HG03558 (cell line): ENCODE measurements at regions not wholly inside any gene's neighbourhood (a gene's known extent, or its start where the extent isn't known, plus 50 kb on each side); places are given as distances from the start of the nearest gene placed in this dataset.

Experiments
- ATAC-seq: cut with Tn5 transposase; IDR thresholded peaks from one replicate; pipeline ENCODE4 v1.9.1; 2021; ENCODE audit warnings: moderate number of reproducible peaks; ENCODE audit not compliant: unreplicated experiment; ENCODE audit errors: extremely low read depth

DNA sequence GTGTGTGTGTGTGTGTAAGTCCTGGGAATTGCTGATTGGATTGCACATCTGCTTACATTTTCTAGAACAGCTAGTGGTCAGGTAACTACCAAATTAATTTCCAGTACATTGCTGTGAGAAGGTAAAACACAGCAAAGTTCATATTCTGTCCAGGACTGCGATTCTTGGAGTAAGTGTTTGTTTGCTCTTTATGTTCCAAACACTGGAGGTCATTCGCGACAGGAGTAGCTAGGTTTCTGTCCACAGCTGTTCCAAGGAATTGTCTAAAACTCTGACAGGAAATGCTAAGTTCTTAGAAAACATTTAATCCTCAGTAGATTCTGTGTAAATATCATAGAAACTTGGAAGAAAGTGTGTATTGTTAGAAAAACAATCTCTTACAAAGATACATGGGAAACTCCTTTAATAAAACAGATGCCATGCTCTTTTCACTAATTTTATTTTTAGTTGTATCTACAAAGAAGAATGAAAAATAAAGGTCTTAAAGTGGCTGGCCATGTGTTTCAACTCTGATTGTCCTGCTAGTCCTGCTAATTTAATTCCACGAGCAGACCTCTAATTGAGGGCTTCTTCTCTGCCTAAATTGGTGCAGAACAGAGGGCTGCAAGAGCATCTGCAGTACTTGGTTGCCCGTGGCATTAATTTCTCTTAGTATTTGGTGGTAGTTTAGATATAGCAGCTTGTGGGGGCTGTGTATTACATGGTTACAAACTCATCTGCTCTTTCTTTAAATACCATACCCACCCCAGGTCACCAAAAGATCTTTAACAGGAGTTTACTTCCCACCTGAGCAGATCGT, 464.5 kb downstream of the RASEF start:
- no peak for ATAC-seq

DNA sequence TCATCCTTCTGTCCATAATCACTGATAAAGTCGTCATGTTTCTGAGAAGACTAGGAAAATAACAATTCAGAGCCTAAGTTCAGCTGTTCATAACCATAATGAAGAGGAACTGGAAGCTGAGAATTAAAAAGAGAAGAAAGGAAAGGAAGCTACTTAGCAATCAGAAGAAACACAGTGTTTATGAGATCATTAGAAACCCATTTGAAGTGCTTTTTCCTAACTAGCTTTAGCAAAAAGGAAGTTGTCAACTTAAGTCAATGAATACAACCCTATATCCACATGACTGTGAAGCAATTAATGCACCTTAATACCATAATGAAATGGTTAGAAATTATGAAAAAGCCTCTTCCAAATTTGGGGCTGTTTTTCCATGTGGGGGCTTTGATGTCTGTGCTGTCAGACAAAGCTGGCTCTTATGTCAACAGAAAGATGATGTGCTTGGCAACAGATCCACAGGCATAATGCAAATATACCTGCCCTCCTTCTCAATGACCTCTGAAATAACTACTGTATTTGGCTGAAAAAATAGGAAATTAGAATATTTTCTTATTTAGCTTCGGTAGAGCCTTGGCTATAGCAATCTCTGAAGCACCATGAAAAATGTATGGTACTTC, 463.5 kb downstream of the RASEF start:
- ATAC-seq = no peak

DNA sequence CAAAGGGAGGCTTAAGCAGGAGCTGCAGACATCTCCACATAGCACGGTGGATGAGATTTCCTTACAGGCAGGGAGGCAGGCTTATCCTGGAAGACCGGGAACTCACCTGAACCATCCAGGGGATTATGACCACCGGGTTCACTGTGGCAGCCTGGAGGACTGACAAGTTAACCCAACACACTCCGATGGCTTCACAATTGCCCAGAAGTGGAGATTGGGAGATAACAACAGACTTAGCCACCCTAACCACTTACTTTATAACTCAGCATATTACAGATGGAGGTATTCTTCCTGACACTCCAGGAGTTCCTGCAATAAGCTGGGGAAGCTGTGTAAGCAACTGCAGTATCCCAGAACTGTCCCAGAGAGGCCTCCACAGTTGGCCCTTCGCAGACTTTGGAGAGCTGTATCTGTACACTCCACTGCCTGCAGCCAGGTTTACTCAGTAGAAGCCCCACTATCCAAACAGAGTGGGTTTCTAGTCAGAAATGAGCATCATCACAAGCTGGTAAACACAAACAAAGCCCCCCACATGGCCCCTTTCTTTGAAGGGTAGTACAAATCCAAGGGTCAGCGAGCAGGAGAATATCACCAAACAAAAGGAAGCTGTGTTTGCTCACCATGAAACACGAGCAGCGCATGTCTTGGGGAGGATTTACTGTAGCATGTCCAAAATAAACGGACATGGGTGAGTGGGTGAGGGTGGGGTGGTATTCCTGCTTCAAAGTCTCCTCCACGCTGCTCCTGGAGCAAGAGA, 462.2 kb downstream of the RASEF start:
- ATAC-seq = no peak

DNA sequence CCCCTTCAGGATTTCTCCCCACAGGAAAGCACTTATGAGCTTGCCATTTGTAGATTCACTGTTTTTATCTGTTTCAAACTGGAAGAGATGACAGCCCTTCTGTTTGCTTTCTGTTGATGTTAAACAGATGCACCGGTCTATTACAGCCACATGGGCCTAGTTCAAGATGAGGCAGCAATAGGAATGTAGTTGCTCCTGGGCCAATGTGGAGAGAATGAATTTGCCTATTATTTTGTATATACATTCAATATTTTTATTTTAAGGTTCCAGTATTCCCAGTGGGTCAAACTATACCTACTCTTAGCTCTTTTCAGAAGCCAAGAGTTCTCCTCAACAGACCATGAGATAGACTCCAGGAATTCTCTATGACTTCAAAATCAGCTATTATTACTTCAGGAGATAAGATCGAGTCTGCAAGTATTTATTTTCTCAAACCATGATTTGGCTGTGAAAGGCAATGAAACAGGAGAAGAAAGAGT, 461.6 kb downstream of the RASEF start:
- ATAC-seq = no peak

DNA sequence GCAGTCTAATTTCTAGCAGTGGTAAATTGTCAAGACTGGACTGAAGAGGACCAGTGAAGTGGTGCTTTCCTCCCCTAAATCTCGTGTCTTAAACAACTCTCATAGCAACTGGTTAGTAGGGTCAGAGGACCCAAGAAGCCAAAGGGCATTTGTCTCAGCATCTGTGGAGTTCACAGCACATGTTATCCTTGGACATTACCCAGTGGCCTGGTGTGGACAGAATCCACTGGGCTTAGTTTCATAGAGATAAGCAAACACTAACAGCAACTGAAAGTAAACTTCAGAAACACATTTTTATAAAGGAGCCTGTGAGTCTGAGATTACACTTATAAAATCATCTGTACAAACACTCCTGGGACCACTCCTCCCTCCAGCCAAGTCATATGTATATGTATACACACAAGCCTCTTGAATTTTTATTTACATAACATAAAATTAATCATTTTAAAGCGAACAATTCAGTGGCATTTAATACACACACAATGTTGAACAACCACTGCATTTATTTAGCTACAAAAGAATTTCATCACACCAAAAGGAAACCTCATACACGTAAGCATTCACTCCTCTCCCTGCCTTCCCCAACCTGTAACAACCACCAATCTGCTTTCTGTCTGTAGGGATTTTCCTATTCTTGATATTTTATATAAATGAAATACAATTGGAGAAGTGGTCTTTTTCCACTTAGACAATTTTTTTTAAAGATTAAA, 457.8 kb downstream of the RASEF start:
- no peak for ATAC-seq

DNA sequence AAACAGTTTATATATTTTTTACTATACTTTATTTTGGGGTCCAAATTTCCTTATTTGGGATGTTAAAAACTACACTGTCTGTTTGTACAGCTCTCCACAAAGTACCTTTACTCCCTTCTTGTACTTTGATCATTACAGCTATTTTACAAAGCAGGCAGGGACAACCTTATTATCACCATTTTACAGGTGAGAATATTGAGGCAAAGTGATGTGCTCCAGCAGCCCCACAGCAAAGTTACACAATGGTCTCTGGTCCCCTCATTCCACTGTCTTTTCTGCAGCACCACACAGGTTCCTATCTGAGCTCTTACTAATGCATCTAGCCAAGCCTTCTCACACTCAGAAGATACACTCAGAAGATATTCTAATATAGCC, 457.3 kb downstream of the RASEF start:
- ATAC-seq = no peak

DNA sequence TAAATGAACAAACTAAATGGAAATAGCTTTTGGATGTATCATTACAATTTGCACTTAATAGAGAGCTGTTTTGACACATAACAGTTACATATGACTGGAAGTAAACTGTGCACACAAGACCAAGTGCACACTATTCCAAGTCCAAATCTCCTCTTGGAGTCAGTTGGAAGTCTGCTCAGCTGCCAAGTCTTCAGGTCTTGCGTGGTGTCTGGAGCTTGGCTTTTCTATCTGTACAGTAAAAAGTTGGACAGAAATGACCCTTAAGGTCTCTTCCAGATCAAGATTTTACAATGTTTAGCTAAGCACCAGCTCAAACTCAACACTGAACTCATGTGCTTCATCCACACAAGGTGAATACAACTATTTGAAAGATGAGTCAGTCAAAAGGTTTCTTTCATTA, 456.9 kb downstream of the RASEF start:
- ATAC-seq = no peak

DNA sequence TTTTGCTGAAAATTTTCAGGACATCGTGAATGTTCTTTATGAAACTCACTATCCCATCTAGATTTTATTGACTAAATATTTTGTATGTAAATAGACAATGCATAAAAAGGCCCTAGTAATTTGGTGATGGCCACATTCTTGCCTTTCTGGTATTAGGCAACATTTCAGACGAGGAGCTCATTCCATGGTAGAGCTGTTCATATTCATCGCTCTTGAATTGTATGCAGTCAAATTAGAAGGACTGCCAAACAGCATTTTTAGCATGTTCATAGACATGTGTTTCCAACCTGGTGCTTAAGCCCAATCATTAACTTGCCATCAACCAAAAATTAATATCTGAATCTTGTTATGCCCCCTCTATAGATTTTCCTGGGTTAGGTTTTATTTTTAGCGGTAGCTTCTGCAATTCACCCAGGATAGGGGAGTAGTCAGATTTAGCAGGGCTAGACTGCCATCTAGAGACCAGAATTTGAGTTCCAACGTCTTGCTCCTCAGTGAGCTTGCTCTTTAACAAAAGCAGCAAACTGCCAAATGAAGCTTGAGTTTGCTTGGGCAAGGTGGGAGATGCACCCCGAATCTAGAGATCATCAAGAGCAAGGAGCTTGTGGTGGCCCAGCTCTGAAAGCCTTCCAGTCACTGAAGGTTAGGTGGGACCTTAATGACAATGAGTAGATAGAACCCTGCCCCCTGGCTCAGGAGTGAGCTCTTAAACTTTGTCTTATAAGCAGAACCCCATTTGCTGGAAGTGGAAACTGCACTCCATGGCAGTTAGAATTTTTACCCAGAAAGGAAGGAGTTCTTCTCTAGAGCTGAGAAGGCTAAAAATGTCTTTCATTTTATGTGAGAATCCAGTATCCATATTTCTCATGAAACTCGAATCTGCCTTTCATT, 456.2 kb downstream of the RASEF start:
- no peak for ATAC-seq

DNA sequence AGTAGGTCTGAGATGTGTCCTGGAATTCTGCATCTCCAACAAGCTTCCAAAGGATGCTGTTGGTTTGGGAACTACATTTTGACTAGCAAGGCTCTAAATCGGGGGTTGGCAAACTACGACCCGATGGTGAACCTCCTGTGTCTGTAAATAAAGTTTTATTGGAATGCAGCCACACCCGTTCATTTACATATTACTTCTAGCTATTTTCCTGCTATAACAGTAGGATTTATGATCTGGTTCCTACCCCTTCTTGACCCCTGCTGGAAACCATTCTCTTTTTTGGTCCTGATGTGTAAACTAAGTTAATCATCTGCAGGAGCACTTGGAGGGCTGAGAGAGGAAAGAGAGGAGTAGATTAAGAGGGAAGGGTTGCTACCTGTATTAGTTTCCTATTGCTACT, 454.5 kb downstream of the RASEF start:
- ATAC-seq = no peak

DNA sequence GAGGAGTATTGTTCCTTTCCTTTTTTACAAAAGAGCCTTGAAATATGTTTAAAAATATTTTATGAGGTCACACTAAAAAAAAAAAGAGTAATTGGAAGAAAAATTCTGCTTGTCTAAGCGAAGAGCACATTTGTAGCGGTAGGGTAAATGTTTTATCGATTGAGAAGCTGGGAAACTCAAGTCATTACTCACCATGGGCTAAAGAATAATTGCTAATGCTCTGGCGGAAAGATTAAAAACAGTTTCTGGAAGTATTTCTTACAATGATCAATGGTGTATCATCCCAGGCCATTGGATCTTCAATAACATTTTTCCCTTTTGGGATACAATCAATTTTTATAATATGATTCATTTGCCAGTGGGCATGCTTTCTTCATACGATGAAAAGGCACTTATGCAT, 450.0 kb downstream of the RASEF start:
- no peak for ATAC-seq

DNA sequence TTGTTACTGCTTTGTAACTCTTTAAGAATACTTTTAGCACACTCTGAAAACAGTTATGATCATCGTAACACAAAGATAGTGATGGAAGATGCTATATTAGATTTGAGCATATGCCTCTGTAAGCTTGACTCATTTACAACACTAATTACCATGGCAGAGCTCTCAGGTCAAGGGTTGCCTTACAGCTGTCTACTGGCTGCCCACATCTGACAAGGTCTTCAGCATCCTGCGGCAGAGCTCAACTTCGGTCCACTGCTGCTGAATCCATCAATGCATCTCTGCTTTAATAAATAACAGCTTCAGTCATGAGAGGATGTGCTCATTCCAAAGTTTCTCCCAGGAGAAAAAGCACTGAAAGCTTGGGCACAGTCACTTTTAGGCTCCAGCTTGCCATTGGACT, 449.4 kb downstream of the RASEF start:
- ATAC-seq = no peak

DNA sequence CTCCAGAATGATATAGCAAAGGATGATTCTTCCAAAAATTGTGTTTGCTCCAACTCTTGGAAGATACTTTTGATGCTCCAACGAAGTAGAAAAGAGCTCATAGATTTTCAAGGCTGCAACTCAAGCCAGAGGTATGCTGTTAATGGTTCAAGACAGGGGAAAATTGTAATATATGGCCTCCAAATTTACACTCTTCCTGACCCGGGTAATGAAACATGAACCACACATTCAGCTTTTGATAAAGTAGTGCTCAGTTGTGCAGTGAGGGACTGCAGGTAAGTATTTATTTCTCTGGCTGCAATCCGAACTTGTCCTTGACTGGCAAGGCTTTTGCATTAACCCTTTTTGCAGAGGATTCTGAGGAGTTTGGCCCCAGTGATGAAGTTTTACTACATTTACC, 446.4 kb downstream of the RASEF start:
- ATAC-seq = no peak

DNA sequence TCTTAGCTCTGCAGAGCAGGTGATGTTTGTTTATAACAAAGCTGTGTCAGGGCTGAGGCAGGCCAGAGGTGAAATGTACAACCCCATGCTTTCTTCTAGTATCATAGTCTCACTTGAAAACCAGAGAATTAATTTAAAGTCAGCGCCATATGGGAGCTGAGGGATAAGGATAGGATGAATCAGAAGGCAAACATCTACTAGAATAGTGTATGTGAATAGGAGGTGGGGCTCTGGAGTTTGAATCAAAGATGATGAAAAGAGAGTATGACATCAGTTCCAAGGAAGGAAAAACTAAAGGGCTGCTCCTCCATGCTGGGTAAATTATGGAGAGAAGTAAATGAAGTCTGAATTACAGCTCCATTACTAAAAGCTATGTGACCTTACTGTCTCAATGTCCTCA, 441.5 kb downstream of the RASEF start:
- no peak for ATAC-seq

DNA sequence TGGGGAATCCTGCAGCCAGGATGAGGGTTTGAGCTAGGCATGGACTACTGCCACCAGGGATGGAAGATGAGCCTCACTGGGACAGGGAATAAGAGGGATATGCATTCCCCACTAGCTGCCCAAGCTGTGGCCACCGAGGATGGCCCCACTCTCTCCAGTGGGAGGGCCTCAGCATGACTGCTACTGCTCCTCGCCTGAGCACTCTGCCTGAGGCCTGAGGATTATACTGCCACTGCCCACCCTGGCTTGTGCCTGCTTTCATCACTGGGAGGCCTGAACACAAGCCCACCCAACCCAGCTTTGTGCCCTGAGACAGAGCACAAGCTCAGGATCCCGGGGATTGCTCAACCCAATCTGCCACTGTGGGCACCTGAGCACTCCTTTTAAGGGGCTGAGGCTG, 425.6 kb downstream of the RASEF start:
- no peak for ATAC-seq

DNA sequence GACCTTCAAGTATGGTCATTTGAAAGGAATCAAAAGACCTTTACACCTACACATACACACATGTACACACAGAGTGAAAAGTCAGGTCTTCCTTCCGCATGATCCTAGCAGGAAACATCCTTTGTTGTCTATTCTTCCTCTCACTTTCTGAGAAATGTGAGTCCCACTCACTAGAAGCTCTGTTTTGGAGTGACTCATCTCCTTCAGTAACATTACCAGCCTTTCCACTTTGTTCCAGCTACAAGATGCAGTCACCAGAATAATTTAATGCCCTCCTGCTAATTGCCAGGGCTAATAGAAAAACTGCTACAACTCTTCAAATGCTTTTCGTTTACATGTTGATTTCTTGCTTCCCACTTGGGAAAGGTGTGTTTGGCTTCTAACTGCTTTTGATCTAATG, 417.3 kb downstream of the RASEF start:
- no peak for ATAC-seq

DNA sequence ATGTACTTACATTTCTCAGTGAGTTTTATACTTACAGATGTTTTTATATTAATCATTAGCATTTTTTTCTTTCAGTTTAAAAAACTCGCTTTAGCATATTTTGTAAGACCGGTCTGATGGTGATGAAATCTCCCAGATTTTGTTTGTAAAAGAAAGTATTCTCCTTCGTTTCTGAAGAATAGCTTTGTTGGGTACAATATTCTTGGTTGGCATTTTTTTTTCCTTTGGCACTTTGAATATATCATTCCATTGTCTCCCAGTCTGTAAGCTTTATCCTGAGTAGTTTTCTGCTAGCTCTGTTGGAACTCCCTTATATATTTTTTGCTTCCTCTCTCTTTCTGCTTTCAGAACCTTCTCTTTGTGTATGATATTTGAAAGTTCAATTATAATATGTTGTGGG, 412.6 kb downstream of the RASEF start:
- ATAC-seq = no peak

DNA sequence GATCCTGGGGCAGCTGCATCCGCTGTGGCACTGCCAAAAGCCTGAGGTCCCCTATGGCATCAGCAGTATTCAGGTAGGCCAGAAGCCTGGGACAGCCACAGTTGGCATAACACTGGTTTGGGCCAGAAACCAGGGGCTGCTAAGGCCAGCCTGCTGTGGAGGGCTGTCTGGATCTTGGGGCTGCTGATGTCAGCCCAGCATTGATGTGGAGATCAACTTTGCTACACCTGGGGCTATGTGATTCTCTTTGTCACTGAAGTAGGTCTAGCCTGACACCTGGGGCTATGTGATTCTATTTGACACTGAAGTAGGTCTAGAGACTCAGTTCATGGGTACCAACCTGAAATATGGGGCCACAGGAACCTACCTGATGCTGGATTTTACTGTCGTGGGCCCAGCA, 411.5 kb downstream of the RASEF start:
- no peak for ATAC-seq

DNA sequence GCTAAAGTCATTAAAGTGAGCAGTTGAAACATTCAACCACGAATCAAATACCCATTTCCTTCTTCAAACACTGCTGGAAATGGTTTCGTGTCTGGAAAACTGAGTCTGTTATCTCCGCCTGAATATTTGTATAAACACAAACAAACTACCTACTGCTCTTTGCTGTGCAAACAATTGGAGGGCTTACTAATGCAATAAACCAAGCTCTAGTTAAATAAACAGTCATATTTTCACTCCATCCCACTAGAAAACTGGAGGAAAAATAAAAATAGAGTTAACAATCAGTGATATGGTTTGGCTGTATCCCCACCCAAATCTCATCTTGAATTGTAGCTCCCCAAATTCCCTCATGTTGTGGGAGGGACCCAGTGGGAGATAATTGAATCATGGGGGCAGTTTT, 397.6 kb downstream of the RASEF start:
- ATAC-seq = no peak

DNA sequence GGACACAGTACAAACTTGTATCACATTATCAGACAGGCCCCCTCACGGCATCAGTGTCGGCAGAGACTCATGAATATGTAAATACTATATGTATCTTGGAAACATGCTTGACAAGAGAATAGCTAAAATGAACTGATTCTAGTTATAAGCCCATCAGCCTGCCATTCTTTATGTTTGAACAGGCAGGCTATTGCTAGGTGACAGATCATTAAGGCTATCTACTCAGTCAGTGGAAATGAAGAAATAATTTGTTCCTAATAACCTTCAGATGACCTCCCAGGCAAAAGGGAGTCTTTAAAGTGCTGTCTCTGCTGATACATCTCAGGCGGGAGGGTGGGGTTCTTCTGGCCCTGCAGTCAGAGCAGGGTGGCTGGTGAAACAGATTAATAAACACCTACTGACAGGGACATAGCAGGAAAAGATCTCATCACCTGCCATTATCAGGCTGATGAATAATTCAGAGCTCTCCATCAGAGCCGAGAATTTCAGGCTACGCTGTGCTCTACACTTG, 394.2 kb downstream of the RASEF start:
- ATAC-seq = no peak

DNA sequence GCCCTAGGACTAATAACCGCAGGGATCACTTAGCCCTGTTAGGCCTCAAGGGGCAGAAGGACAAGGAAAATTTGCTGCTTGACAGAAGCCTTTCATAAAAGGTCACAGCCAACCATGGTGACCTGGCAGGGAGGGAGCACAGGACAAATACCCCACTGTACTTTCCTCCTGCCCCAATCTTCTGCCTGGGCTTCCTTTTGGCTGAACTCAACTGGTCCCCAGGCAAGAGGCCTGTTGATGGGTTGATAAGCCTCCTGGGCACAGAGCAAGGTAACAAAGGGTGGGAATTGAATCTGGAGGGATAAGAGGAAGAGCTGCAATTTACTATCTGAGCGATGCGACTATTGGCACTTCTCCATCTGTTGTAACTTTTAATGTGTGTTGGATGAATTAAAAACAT, 392.9 kb downstream of the RASEF start:
- ATAC-seq = no peak
